ENCODE measurements at regions not wholly inside any gene's neighbourhood (a gene's known extent, or its start where the extent isn't known, plus 50 kb on each side); places are given as distances from the start of the nearest gene placed in this dataset.
A peak's percentile ranks its signal among the peaks of the same experiment; 100 is the strongest.

DNA sequence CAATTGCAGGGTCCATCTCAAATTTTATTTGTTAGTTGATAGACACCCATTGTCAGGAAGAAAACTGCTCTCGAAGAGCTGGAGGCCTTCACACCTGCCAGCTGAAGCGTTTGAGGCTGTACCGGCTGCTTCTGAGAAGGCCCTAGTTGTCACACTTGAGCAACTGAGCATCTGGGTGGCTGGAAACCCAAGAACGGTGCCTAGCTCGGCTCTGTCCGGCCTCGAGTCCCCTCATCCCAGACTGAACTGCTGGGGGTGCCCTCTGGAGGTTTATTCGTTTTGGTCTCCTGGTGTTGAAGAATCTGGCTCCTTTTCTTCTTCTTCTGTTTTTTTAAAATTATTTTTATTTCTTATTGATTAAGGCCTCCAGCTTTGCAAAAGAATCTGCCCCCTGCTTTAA lies 59.3 kb upstream of the EXOC6 start:
- in situ Hi-C loops (cut with MboI; ENCODE audit: low pct_unique_long_range_greater_than_20kb, low sequenced_read_pairs): no loop called here
- no peak for DNase-seq

- in situ Hi-C loops (cut with MboI; ENCODE audit: low pct_unique_long_range_greater_than_20kb, low sequenced_read_pairs): no loop called here
- no peak for DNase-seq
These were observed 58.5 kb upstream of the EXOC6 start for GRCh38 chr10:92789786-92790185.

DNA sequence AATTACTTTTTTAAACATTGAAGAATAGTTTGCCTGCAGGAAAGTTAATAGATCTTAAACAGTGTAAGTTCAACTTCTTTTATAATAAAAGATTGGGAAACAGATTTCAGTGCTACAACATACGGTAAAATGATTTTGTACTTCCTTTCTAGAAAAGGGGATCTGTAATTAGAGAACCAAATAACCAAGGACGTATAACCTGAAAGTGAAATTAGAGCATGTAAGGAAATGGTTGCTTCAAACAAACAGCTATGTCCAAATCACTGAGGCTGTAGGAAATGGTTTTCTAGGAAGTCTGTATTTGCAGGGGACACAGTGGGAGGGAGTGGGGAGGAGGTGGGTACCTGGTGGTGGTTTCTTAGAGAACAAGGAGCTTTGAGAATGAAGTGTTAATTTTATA lies 57.9 kb upstream of the EXOC6 start:
- in situ Hi-C loops (cut with MboI; ENCODE audit: low pct_unique_long_range_greater_than_20kb, low sequenced_read_pairs): no loop called here
- peak; percentile 28 for DNase-seq

GRCh38 chr10:92792661-92793060 lies 55.7 kb upstream of the EXOC6 start:
- DNase-seq: no peak
- in situ Hi-C loops (cut with MboI; ENCODE audit: low pct_unique_long_range_greater_than_20kb, low sequenced_read_pairs): no loop called here

Measured in KBM-7 (cell line).